ENCODE measurements at regions not wholly inside any gene's neighbourhood (a gene's known extent, or its start where the extent isn't known, plus 50 kb on each side); places are given as distances from the start of the nearest gene placed in this dataset.

DNA sequence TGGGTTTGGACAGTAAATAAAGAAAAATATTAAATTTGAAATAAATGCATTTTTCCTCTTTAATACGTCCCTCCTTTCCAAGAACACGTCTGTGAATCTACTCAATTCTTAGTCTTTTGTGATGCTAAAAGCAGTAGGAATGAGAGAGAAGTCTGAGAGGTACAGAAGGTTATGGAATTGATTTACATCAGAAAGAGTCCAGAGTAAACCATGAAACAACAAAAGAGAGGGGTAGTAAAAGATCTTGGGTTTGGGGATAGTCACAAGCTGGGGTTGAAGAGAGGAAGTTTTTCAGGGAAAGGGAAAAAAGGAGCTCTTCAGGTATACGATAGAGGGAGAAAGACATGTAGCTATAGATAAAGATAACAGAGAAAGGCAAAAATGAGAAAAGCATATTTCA lies 215.4 kb downstream of the RAB28 start:
- intact Hi-C loops (cut with DNase I; ENCODE audit: low total_unique reads) = no loop called here
- Histone ChIP-seq H3K27ac (no peak overlapping the region), H3K27me3 (replicated peaks in 1 of 7) (no peaks in the 10 kb centered on the region), H3K9me3 (peaks cover 3 to 33% (median 30%) of the 10 kb centered on the region in 8 donors), H3K4me1 (no peaks in the 10 kb centered on the region), H3K36me3 (no peaks in the 10 kb centered on the region), H3K4me3 (no peak overlapping the region)
- WGBS, 5 donors = 79 to 86% (median 85%) methylated on average over 3 of the region's 3 CpGs
- DNase-seq = no peak
- TF ChIP-seq, protein P1, sequence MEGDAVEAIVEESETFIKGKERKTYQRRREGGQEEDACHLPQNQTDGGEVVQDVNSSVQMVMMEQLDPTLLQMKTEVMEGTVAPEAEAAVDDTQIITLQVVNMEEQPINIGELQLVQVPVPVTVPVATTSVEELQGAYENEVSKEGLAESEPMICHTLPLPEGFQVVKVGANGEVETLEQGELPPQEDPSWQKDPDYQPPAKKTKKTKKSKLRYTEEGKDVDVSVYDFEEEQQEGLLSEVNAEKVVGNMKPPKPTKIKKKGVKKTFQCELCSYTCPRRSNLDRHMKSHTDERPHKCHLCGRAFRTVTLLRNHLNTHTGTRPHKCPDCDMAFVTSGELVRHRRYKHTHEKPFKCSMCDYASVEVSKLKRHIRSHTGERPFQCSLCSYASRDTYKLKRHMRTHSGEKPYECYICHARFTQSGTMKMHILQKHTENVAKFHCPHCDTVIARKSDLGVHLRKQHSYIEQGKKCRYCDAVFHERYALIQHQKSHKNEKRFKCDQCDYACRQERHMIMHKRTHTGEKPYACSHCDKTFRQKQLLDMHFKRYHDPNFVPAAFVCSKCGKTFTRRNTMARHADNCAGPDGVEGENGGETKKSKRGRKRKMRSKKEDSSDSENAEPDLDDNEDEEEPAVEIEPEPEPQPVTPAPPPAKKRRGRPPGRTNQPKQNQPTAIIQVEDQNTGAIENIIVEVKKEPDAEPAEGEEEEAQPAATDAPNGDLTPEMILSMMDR (IDR thresholded peaks at IDR 0.05 in 8 of 11, conservative IDR thresholded peaks at IDR 0.05 in 3 of 11) = no peak
- TF ChIP-seq POLR2A (IDR thresholded peaks at IDR 0.05) (no peak), POLR2AphosphoS5 (IDR thresholded peaks at IDR 0.05) (no peak)

DNA sequence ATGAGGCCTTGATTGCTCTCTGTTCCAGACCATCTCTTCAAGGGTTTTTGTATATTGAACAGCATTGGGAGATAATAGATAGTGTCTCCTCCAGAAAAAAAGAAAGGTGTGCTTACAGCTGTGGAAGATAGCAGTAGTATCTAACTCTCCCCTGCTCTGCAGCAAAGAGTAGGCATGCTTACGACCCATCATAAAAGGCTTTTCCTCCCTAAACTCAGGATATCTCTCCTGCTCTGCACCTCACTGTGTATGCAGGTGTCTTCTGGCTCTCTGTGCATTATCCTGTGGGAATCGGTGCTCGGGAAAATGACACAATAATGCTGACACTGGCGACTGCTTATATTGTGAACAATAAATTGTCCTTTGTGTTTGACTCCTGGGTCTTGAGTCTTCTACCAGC lies 216.0 kb downstream of the RAB28 start:
- TF ChIP-seq, protein P1 (IDR thresholded peaks at IDR 0.05 in 8 of 11, conservative IDR thresholded peaks at IDR 0.05 in 3 of 11) = no peak
- TF ChIP-seq POLR2AphosphoS5 (IDR thresholded peaks at IDR 0.05) (no peak), POLR2A (IDR thresholded peaks at IDR 0.05) (no peak)
- no peaks in the 10 kb centered on the region for H3K36me3 ChIP-seq
- no peak overlapping the region for H3K4me3 ChIP-seq
- no peak overlapping the region for H3K27ac ChIP-seq
- intact Hi-C loops (cut with DNase I; ENCODE audit: low total_unique reads) = no loop called here
- 80 to 93% (median 88%) methylated on average over 4 of the region's 4 CpGs for WGBS, 5 donors
- peaks cover 0 to 28% (median 25%) of the 10 kb centered on the region in 8 donors for H3K9me3 ChIP-seq
- no peaks in the 10 kb centered on the region for H3K27me3 ChIP-seq (replicated peaks in 1 of 7)
- no peaks in the 10 kb centered on the region for H3K4me1 ChIP-seq
- no peak for DNase-seq

DNA sequence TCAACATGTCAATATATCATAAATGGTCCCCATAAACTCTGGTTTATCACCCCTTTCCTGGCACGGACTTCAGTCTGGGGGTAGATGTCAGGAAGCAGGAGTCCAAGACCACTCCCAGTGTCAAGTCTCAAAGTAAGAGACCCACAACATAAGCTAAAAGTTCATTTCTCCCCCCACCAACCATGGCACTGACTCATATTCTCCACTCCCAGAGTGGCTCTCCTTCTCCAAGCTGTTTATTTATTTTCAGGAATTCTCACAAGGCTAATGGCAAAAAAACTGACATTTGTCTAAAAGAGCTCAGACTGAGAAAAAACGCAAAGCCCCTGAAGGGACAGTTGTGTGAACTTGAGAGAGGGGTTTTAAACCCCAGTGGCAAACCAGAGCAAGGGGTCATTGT lies 217.0 kb downstream of the RAB28 start:
- peaks cover 0 to 17% (median 15%) of the 10 kb centered on the region in 8 donors for H3K9me3 ChIP-seq
- intact Hi-C loops (cut with DNase I; ENCODE audit: low total_unique reads) = no loop called here
- no peak overlapping the region for H3K4me3 ChIP-seq
- no peak for TF ChIP-seq POLR2AphosphoS5 (IDR thresholded peaks at IDR 0.05)
- TF ChIP-seq, protein P1 (IDR thresholded peaks at IDR 0.05 in 8 of 11, conservative IDR thresholded peaks at IDR 0.05 in 3 of 11) = no peak
- no peaks in the 10 kb centered on the region for H3K4me1 ChIP-seq
- 73 to 86% (median 81%) methylated on average over 2 of the region's 2 CpGs for WGBS, 5 donors
- DNase-seq = no peak
- no peaks in the 10 kb centered on the region for H3K36me3 ChIP-seq
- H3K27ac ChIP-seq = no peak overlapping the region
- no peaks in the 10 kb centered on the region for H3K27me3 ChIP-seq (replicated peaks in 1 of 7)

DNA sequence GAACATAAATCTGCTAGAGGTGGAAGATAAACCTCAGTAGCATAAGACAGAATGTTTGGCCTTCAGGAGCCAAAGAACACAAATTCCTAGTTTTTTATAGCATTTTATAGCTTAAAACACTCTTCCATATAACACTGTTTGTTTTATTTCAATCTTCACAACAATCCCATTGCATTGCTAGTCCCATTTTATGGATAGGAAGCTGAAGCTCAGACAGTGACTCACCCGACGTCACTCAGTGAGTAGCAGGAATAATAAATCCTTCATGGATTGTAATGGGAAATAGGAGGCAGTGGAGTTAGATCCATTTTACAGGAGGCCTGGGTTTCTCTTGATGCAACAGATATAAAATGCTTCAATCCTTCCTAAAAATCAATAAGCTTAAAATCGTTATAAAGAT lies 217.5 kb downstream of the RAB28 start:
- no peaks in the 10 kb centered on the region for H3K36me3 ChIP-seq
- H3K4me1 ChIP-seq = no peaks in the 10 kb centered on the region
- TF ChIP-seq, protein P1 (IDR thresholded peaks at IDR 0.05 in 8 of 11, conservative IDR thresholded peaks at IDR 0.05 in 3 of 11) = no peak
- TF ChIP-seq POLR2AphosphoS5 (IDR thresholded peaks at IDR 0.05) = no peak
- TF ChIP-seq POLR2A (IDR thresholded peaks at IDR 0.05) = no peak
- intact Hi-C loops (cut with DNase I; ENCODE audit: low total_unique reads) = no loop called here
- no peaks in the 10 kb centered on the region for H3K27me3 ChIP-seq (replicated peaks in 1 of 7)
- 81 to 92% (median 84%) methylated on average over 3 of the region's 3 CpGs for WGBS, 5 donors
- DNase-seq = no peak
- H3K9me3 ChIP-seq = peaks cover 0 to 13% (median 11%) of the 10 kb centered on the region in 8 donors
- no peak overlapping the region for H3K4me3 ChIP-seq
- H3K27ac ChIP-seq = no peak overlapping the region
